ENCODE measurements at regions not wholly inside any gene's neighbourhood (a gene's known extent, or its start where the extent isn't known, plus 50 kb on each side); places are given as distances from the start of the nearest gene placed in this dataset.

DNA sequence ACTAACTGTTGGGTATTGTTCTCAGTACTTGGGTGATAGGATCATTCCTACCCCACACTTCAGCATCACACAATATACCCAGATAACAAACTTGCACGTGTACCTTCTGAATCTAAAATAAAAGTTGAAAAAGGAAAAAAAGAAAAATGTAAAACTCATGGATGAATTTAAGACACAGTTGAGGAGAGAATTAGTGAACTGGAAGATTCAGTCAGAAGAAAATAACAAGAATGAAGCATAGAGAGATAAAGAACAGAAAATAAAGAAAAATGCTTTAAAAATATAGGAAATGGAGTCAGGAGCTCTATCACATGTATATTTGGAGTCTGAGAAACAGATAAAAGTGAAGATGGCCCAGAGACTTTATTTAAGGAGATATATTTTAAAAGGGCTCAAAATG, 90.4 kb upstream of the SALL3 start:
- no peak for DNase-seq

DNA sequence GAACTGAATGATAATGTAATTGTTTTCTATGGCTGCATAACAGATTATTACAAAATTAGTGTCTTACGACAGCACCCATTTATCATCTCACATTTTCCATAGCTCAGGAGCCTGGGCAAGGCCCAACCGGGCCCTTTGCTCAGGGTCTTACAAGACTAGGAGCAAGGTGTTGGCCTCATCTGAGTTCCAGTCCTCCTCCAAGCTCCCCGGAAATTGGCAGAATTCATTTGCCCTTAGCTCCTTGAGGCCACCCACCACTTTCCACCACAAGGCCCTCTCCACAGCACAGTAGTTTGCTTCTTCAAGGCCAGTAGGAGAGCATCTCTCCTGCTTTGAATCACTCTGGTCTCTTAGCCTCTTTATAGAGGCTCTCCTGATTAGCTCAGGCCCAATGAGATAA, 89.2 kb upstream of the SALL3 start:
- no peak for DNase-seq

DNA sequence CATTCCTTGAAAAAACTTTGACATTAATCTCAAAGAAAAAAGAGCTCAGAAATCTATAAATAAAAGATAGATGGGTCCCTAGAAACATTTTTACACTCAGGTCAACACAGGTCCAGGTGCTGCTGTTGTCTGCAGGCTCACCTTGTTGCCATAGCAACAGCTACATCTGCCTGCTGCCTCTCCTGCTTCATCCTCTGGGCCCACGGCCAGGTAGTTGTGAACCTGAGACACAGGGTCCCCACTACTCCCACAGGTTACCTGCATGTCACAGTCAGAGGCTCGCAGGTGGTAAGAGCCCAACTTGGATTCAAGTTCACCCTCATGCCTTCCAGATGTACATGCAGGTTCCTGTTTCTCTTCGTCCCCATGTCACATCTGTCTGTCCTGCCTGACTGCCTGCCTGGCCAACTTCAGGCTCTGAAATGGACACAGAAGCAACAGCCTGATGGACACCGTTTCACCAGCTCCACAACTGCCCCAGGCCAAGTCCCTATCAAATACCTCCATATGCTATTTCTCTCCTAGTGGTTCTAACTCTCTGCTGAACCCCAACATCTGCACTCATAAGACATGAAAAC, 88.3 kb upstream of the SALL3 start:
- DNase-seq, result no peak

DNA sequence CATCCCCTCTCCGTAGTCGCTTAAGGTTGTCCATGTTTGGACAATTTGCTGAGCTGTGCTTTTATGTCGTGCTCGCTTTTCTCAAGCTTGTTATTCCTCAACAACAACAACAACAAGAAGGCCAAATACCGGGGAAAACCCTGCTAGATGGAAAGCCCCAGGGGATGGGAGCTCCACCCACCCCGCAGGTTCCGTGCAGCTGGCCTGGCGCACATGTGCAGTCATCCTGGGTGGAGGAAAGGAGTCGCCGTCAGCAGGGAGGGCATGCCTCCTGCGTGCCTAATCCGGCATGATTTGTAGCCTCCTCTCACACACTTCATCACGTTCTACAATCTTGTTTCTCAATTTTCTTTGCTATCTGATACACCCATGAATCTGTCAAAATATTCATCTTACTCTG, 87.4 kb upstream of the SALL3 start:
- no peak for DNase-seq

DNA sequence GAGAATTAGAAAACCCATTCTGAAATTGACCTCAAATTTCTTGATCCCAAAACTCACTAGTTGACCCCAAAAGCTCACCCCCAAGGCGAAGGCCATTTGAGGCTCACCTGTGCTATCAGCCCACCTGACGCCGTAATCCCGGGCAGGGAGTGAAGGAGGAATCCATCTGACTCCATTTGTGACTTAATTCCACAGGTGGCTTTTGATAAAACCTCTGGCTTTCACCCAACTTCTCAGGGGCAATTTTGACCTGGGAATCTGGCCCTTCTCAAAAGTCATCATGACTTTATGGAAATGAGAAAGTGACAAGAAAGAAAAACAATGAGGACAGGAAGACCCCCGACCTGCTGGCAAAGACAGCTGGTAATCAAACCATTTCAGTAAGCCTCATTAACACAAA, 86.9 kb upstream of the SALL3 start:
- no peak for DNase-seq

DNA sequence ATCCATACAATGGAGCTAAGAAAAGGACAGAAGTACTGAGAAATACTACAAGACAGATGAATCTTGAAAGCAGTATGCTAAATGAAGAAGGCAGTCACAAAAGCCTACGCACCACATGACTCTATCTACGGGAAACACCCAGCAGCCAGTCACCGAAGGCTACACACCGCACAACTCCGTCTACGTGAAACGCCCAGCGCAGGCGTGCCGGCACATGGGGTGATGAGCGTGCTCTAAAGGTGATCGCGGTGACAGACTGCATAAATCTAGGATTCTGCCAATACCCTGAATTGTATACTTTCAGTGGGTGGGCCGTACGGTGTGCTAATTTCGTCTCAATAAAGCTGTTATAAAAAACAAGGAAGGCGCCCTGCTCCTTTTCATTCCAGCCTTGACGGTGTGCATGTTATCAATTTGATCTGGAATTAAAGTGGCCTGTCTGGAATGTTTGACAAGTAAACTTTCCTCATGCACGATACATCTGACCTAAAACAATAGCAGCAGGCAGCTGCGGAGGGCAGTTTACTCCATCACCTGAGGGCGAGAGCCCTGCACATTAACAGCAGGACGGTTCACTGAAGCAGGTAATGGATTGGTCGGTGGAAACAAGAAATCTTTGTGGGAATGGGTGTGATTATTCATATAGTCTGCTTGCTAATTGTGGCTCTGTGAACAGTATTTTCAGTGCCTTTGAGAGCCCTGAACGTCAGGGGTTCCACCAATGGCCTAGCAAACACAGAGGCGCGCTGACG, 86.2 kb upstream of the SALL3 start:
- no peak for DNase-seq

DNA sequence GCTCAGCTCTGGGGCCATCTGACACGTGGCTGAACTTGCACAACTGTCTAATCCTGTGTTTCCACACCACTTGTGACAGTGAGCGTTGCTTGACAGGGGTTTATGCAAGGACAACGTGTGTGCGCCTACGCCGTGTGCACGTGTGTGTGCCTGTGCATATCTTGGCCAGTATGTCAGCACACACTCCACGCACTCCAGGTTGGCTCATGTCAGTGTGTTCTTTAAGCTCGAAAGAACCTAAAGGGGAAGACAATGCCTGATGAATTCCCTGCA, 85.6 kb upstream of the SALL3 start:
- no peak for DNase-seq

DNA sequence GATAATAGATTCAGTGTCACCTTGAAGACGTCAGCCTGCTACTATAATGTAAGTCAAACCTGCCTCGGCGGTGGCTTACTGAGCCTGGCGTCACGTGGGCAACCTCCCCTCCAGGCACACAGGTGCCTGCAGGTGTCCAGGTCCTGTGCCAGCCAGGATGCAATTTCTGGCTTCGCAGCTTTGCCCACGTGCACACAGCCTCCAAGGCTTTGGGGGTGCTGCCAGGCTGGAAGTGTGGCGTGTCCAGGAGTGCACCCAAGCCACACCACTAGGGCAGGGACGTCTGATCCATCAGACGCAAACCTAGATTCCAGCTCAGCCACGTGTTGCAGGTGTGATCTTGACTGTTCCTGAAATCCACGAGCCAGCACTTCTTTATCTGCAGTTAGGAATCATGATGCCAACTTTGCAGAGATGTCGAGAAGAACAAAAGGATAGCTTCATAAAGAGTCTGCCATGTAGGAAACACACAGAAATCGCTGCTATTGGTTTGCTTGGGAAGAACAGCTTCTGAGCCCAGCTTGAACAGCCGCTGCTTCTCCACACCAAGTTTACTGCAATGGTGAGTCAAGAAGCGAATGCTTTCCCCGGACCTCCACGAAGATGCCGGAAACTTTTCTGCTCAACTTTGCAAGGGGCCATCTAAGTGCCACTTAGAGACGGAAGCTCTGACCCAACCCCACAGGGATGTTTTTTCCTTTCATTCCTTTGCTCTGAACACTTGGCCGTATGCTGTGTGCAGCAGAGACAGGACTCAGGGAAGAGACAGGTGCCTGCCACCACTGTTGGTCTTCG, 84.2 kb upstream of the SALL3 start:
- DNase-seq, result no peak

DNA sequence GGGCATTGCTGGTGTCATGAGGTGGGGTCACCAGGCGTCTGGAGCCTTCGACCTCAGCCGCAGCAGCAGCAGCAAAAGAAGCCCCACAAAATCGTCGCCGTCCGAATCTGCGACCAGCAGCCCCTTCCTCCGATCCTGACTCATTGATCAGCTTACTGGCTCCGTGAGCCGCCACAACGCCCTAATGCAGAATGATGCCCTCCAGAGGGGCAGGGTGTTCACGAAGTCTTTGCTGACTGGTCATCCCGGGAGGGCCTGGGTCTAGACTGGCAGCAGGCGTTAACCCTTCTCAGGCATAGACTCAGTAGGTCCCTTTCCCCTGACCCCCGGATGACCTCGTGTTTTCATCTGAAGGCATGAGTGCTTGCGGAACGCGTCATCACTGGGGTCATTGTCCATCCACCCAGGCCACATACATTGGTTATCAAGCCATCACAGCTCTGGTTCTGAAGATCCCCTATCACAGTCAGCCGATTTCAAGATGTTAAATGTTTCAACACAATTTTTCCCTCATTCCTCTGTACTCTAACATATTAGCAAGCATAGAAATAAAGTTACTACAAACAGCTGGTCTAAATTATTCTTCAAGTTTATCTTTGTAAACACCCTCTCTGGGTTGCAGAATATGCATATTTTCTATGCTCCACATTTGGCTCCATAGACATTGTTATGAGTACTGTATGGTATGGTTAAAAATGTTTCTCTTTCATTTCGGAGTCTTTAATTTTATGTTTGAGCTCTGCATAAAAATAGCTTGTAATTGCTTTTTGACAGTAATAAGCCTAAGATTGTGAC, 83.3 kb upstream of the SALL3 start:
- no peak for DNase-seq

DNA sequence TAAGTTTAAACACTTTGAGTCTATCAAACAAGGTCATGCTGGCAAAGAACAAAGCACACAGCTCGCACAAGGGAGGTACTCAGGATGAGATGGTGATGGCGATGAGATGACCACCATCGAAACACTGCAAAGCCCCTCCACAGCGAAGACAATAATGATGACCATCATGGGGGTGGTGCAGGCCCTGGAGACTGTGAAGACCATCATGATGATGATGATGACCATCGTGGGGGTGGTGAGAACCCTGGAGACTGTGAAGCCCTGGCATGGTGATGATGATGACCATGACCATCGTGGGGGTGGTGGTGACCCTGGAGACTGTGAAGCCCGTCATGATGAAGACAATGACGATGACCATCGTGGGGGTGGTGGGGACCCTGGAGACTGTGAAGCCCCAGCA, 81.6 kb upstream of the SALL3 start:
- DNase-seq, result no peak

DNA sequence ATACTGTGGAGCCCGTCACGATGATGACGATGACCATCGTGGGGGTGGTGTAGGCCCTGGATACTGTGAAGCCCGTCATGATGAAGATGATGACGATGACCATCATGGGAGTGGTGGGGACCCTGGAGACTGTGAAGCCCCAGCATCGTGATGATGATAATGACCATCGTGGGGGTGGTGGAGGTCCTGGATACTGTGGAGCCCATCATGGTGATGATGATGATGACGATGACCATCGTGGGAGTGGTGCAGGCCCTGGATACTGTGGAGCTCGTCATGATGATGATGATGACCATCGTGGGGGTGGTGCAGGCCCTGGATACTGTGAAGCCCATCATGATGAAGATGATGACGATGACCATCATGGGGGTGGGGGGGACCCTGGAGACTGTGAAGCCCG, 81.0 kb upstream of the SALL3 start:
- DNase-seq, result no peak

DNA sequence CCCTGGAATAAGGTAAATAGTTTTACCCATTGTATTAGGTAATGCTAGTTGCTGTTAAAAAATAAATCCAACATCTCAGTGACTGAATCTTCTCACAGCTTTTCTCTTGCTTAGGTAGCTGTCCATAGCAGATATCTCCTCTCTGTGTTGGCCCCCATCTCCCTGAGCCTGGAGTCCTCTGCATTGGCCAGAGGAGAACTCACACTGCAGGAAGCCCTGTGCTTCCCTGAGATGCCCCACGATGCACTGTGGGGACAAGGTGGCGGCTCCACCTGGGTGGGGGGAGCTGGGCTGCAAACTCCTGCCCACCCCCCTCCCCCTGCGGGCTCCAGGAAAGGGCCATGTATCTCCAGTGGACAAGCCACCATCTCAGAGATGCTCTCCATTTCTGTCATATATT, 80.4 kb upstream of the SALL3 start:
- DNase-seq, result no peak

DNA sequence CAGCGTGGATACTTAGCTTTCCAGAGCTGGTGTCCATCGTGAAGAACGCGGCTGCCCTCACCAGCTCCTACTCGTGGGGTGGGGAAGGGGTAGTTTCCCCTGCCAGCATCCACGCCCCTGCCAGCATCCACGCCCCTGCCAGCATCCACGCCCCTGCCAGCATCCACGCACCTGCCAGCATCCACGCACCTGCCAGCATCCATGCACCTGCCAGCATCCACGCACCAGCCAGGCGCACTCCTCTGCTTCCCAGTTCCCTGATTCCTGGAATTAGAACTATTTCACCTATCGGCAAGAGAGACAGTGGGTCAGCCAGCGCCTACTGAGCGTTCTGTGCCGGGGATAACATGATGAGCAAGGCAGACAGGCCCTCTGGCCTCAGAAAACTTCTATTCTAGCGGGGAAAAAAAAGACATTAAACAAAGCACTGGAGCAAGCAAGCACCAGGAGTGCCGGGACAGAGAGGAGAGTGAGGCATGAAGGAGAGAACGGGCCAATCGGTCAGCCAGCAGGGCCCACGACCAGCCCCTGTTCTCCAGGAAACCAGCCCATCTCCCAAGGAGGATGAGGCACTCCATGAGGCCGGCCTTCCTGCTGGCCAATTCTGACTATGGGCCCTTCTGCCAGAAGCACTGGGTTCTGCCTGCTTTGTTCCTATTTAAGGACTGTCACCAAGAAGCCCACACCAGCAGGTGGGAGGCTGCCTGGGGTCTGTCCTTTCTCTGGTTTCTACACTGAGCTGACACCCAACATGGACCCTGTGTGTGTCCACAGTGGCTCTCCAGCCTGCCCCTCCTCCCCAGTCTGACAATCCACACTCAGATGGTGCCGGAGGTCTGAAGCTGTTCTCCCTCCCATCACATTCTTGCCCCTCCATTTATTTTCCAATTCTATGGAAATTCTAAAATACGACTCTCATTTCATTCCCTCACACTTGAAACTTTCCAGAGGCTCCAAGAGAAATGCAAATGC, 78.4 kb upstream of the SALL3 start:
- DNase-seq, result no peak

DNA sequence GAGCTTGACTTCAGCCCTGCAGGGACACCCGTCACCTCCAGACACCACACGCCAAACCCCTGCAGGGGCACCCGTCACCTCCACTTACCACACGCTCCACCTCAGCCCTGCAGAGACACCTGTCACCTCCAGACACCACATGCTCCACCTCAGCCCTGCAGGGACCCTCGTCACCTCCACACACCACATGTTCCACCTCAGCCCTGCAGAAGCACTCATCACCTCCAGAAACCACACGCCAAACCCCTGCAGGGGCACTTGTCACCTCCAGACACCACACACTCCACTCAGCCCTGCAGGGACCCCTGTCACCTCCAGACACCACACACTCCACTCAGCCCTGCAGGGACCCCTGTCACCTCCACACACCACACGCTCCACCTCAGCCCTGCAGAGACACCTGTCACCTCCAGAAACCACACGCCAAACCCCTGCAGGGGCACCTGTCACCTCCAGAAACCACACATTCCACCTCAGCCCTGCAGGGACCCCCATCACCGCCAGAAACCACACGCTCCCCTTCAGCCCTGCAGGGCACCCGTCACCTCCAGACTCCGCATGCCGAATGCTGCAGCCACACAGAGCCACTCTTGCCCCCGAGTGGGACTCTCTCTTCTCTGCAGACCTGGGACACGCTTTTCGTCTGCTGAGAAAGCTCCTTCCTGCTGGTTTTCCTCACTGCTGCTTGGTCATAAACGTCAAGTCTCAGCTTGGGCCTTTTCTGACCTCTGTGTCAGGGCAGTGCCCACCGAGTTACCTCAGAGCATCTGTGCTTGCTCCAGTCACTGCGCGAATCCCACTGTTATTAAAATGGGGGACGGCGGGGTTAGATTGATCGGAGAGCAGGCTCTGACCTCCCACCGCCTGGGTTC, 77.5 kb upstream of the SALL3 start:
- no peak for DNase-seq

DNA sequence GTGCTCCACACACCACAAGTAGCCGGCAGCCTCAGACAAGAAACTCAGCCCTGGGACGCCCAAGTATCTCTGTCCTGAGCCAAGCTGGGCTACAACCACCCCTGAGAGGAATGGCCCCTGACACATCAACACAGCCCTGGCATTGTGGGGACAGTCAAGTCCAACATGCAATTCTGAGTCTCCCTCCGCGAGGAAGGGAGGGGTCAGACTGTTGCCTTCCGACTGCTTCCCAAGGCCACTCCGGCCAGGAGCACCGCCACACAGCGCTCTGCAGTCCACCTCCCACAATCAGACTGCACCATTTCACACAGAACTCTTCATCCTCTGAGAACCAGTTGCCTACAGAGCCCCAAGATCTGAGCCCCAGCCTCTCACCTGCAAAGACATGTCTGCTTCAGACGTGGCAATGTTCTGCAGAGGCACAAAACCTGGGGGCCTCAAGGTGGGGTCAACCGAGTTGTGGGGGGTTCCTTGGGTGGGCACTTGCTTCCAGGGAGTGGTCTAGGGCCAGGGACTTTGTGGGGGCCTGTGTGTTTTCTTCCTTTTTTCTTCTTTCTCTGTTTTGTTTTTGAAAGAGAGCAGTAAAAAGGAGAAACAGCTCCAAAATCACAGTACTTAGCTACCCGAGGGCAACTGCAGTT, 76.7 kb upstream of the SALL3 start:
- no peak for DNase-seq

DNA sequence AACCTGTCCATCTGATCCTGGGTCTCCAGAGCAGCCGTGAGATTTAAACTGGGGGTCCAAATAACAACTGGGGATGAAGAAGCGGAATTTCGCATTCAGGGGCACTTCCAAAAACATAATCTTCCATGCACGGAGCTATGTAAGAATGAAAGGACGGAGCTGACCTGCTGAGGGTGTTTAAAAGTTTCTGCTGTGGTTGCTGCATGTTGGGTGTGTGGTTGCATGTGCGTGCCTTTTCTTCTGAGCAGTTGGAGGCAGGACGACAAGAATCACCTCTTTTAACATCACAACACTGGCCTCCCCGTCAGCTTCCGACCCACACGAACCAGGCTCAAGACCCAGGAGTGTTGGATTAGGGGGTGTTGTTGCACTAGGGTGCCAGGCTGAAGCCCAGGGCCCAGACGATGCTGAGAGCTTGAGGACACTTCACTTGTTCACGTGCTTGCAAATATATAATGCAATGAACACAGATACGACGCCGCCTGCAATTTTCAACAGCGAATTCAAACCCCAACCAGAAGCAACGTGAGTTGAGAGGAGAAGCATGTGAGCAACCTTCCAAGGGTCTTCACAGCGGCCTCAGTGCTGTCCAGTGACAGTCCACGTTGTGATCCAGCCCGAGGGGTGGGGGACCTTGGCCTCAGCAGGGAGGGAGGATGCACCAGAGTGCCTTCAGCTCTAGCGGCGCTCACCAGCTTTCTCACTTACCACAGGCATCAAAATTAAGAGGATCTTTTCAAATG, 76.0 kb upstream of the SALL3 start:
- no peak for DNase-seq

DNA sequence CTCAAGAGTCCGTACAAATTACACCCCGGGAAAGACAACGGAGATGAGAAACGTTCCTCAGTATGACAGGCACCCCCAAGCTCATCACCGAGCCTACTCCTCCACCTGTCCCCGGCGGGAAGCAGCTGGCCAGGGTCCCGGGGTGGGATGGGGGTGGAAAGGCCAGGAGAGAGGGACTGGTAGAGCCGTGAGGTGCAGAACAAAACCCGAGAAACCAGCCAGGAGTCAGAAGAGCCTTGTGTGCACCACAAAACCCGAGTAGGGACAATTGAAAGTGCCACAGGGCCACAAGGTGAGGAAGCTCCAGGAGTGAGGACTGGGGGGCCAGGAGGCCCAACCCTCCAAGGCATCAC, 75.5 kb upstream of the SALL3 start:
- no peak for DNase-seq

DNA sequence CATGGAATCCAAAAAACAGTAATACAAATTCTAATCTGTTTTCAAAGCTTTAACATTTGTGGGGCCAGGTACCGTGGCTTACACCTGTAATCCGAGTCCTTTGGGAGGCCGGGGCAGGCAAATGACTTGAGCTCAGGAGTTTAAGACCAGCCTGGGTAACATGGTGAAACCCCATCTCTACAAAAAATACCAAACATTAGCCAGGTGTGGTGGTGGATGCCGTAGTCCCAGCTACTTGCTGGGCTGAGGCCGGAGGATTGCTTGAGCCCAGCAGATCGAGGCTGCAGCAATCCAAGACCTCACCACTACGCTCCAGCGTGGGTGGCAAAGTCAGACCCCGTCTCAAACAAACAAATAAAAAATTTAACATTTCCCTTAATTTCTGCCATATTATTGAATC, 74.3 kb upstream of the SALL3 start:
- no peak for DNase-seq

DNA sequence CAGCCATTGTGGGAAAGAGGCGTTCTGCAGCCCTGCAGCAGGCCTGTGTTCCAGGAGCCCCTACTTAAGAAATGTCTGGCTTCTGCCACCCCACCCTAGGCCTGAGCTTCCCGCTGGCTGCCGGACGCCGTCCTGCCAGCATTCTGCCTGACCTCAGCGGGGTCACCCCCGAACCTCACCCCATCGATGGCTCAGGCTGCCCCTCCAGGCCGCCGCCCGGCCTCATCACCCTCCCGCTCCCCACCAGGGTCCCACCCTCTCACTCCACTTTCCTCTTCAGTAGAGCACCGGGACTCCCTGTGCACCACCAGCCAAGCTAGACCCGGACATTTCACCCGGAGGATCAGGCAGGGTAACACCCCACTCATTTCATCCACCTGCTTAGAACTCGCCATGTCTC, 73.6 kb upstream of the SALL3 start:
- no peak for DNase-seq
